Loucy (cell line): ENCODE measurements at regions not wholly inside any gene's neighbourhood (a gene's known extent, or its start where the extent isn't known, plus 50 kb on each side); places are given as distances from the start of the nearest gene placed in this dataset.

Source experiments
- H2AFZ ChIP-seq: fragments of 200-600 bp; sonication (generic); 2 replicates; pipeline ENCODE4 v1.6.0; 2016; ENCODE audit warnings: antibody characterized with exemption, mild to moderate bottlenecking, low read length, moderate library complexity
- H3F3A ChIP-seq: fragments of 200-600 bp; 2 replicates; pipeline ENCODE4 v1.6.0; 2016; ENCODE audit warnings: antibody characterized with exemption, low read depth, mild to moderate bottlenecking
- H3K27me3 ChIP-seq: fragments of 200-600 bp; sonication (generic); 2 replicates; pipeline ENCODE4 v1.6.1; 2014; ENCODE audit warnings: low read length, mild to moderate bottlenecking; ENCODE audit not compliant: insufficient read depth, poor library complexity, severe bottlenecking
- H3K36me3 ChIP-seq: fragments of 200-600 bp; sonication (generic); 2 replicates; pipeline ENCODE4 v1.6.1; 2016; ENCODE audit warnings: low read length; ENCODE audit not compliant: insufficient read depth
- H3K4me1 ChIP-seq: fragments of 200-600 bp; sonication (generic); 2 replicates; pipeline ENCODE4 v1.5.1; 2014; ENCODE audit warnings: low read length, mild to moderate bottlenecking; ENCODE audit not compliant: insufficient read depth, poor library complexity, severe bottlenecking
- H3K4me2 ChIP-seq: fragments of 200-600 bp; sonication (generic); 2 replicates; pipeline ENCODE4 v1.6.0; 2014; ENCODE audit warnings: antibody characterized with exemption, low read length, low read depth, mild to moderate bottlenecking; ENCODE audit not compliant: poor library complexity, severe bottlenecking
- H3K4me3 ChIP-seq: fragments of 200-600 bp; sonication (generic); 2 replicates; pipeline ENCODE4 v1.5.1; 2014; ENCODE audit warnings: low read length, mild to moderate bottlenecking, mixed read lengths; ENCODE audit not compliant: poor library complexity, severe bottlenecking
- H3K79me2 ChIP-seq: fragments of 200-600 bp; sonication (generic); 2 replicates; pipeline ENCODE4 v1.6.1; 2014; ENCODE audit warnings: low read length; ENCODE audit not compliant: insufficient read depth
- H3K9ac ChIP-seq: fragments of 200-600 bp; sonication (generic); 2 replicates; pipeline ENCODE4 v1.6.0; 2014; ENCODE audit warnings: mild to moderate bottlenecking, low read depth, low read length, moderate library complexity; ENCODE audit not compliant: poor library complexity, severe bottlenecking
- H3K9me2 ChIP-seq: fragments of 200-600 bp; sonication (generic); replicated peaks from 2 replicates; pipeline ENCODE4 v1.6.1; 2016; ENCODE audit warnings: low read depth, low read length, mixed read lengths
- H3K9me3 ChIP-seq: fragments of 200-600 bp; sonication (generic); 2 replicates; pipeline ENCODE4 v1.6.1; 2014; ENCODE audit warnings: mild to moderate bottlenecking, antibody characterized with exemption, low read length, low read depth; ENCODE audit not compliant: insufficient read depth
- H4K20me1 ChIP-seq: fragments of 200-600 bp; sonication (generic); 2 replicates; pipeline ENCODE4 v1.6.0; 2014; ENCODE audit warnings: antibody characterized with exemption, low read length, mild to moderate bottlenecking; ENCODE audit not compliant: insufficient read depth, poor library complexity, severe bottlenecking
- CTCF ChIP-seq: fragments of 200-600 bp; sonication (generic); conservative IDR thresholded peaks from 2 replicates; pipeline ENCODE4 v1.5.1; 2014; ENCODE audit warnings: mild to moderate bottlenecking, antibody characterized with exemption, low read length
- EZH2phosphoT487 ChIP-seq: fragments of 200-600 bp; IDR thresholded peaks from 2 replicates; pipeline ENCODE4 v1.6.1; 2018; ENCODE audit warnings: antibody characterized with exemption, mild to moderate bottlenecking, moderate library complexity, borderline replicate concordance

- no peaks in the 10 kb centered on the region for H3K9me2 ChIP-seq
These were observed 434.2 kb downstream of the ZIC1 start for GRCh38 chr3:147843331-147843730.

GRCh38 chr3:147846293-147846692, 437.1 kb downstream of the ZIC1 start:
- no peaks in the 10 kb centered on the region for H4K20me1 ChIP-seq
- H3K9ac ChIP-seq, result no peak overlapping the region
- H3K9me2 ChIP-seq, result no peaks in the 10 kb centered on the region
- H3K4me1 ChIP-seq, result peaks cover 4% of the 10 kb centered on the region
- no peaks in the 10 kb centered on the region for H3K9me3 ChIP-seq
- H3K79me2 ChIP-seq, result no peaks in the 10 kb centered on the region
- TF ChIP-seq EZH2phosphoT487 (no peak), CTCF (no peak)
- no peak overlapping the region for H3K4me2 ChIP-seq
- H3K36me3 ChIP-seq, result no peaks in the 10 kb centered on the region
- H3K4me3 ChIP-seq, result no peak overlapping the region
- no peaks in the 10 kb centered on the region for H3F3A ChIP-seq
- no peaks in the 10 kb centered on the region for H3K27me3 ChIP-seq
- no peak overlapping the region for H2AFZ ChIP-seq

More at GRCh38 chr3:147843331-147843730, 434.2 kb downstream of the ZIC1 start:
- Histone ChIP-seq H3K4me3 (no peak overlapping the region), H3K4me2 (no peak overlapping the region), H3K27me3 (no peaks in the 10 kb centered on the region), H2AFZ (no peak overlapping the region), H3K9ac (no peak overlapping the region), H4K20me1 (no peaks in the 10 kb centered on the region), H3K9me3 (no peaks in the 10 kb centered on the region), H3F3A (no peaks in the 10 kb centered on the region), H3K4me1 (no peaks in the 10 kb centered on the region), H3K79me2 (no peaks in the 10 kb centered on the region), H3K36me3 (no peaks in the 10 kb centered on the region)
- no peak for TF ChIP-seq EZH2phosphoT487
- no peak for TF ChIP-seq CTCF

GRCh38 chr3:147846854-147847478, 437.8 kb downstream of the ZIC1 start:
- H2AFZ ChIP-seq, result no peak overlapping the region
- peaks cover 4% of the 10 kb centered on the region for H3K4me1 ChIP-seq
- no peak overlapping the region for H3K4me3 ChIP-seq
- no peak overlapping the region for H3K9ac ChIP-seq
- H4K20me1 ChIP-seq, result no peaks in the 10 kb centered on the region
- H3F3A ChIP-seq, result no peaks in the 10 kb centered on the region
- no peak overlapping the region for H3K4me2 ChIP-seq
- H3K79me2 ChIP-seq, result no peaks in the 10 kb centered on the region
- no peaks in the 10 kb centered on the region for H3K9me2 ChIP-seq
- no peaks in the 10 kb centered on the region for H3K27me3 ChIP-seq
- H3K36me3 ChIP-seq, result no peaks in the 10 kb centered on the region
- H3K9me3 ChIP-seq, result no peaks in the 10 kb centered on the region
- TF ChIP-seq EZH2phosphoT487, result no peak
- TF ChIP-seq CTCF, result no peak
